Caco-2 (cell line): ENCODE measurements at regions not wholly inside any gene's neighbourhood (a gene's known extent, or its start where the extent isn't known, plus 50 kb on each side); places are given as distances from the start of the nearest gene placed in this dataset.

ENCODE experiments used
- BruUV-seq: library from RNA; stranded (reverse); fragments of 400-500 nt; replicated peaks from 2 replicates; lab custom pipeline; 2021; lab: Mats Ljungman, UMichigan
- CTCF ChIA-PET: fragments of 300-600 bp; sonication (Branson Sonifier 250); formaldehyde crosslinking; loops from one replicate; lab custom pipeline; 2022; ENCODE audit warnings: antibody characterized with exemption; lab: Charles Lee
- POLR2A ChIA-PET: fragments of 300-600 bp; sonication (Branson Sonifier 250); formaldehyde crosslinking; loops from one replicate; lab custom pipeline; 2022; ENCODE audit warnings: antibody characterized with exemption; lab: Charles Lee
- DNase-seq, 2 experiments: peaks; one replicate each; pipeline versions ENCODE4 v3.0.0 to v3.0.0-alpha.2; 2020 to 2022
- H3K27me3 ChIP-seq: replicated peaks from 2 replicates; pipeline ENCODE4 v1.6.0; 2011; ENCODE audit warnings: low read length; ENCODE audit not compliant: control insufficient read depth, insufficient read depth
- H3K36me3 ChIP-seq: 2 replicates; pipeline ENCODE4 v1.5.1; 2011; ENCODE audit warnings: low read length; ENCODE audit not compliant: control insufficient read depth, insufficient read depth
- H3K4me1 ChIP-seq: fragments of 250-450 bp; sonication (Bioruptor Pico); 2 replicates; pipeline ENCODE4 v1.5.1; 2020; ENCODE audit warnings: mild to moderate bottlenecking
- H3K4me3 ChIP-seq: 2 replicates; pipeline ENCODE4 v1.5.1; 2011; ENCODE audit warnings: low read depth, mild to moderate bottlenecking, control low read depth, low read length
- H3K9me3 ChIP-seq: fragments of 250-450 bp; sonication (Bioruptor Pico); 2 replicates; pipeline ENCODE4 v1.5.1; 2020; ENCODE audit warnings: mild to moderate bottlenecking, moderate library complexity
- H3K27ac Mint-ChIP-seq: one replicate; pipeline ENCODE4 v1.8.0; 2022; ENCODE audit warnings: mixed read lengths; ENCODE audit not compliant: unreplicated experiment
- H3K27me3 Mint-ChIP-seq: one replicate; pipeline ENCODE4 v1.8.0; 2022; ENCODE audit warnings: mixed read lengths; ENCODE audit not compliant: insufficient read depth, unreplicated experiment
- H3K36me3 Mint-ChIP-seq: one replicate; pipeline ENCODE4 v1.8.0; 2022; ENCODE audit warnings: mild to moderate bottlenecking, mixed read lengths; ENCODE audit not compliant: insufficient read depth, unreplicated experiment
- H3K4me1 Mint-ChIP-seq: one replicate; pipeline ENCODE4 v1.8.0; 2022; ENCODE audit warnings: low read depth, mixed read lengths; ENCODE audit not compliant: unreplicated experiment
- H3K4me3 Mint-ChIP-seq: one replicate; pipeline ENCODE4 v1.8.0; 2022; ENCODE audit warnings: mild to moderate bottlenecking, moderate library complexity, mixed read lengths; ENCODE audit not compliant: unreplicated experiment
- H3K9me3 Mint-ChIP-seq: one replicate; pipeline ENCODE4 v1.8.0; 2022; ENCODE audit warnings: mixed read lengths; ENCODE audit not compliant: unreplicated experiment
- CTCF ChIP-seq, 2 experiments: fragments of 200-600 bp in 1 of 2; IDR thresholded peaks; 1 replicate in 1 of 2; 2 replicates in 1 of 2; pipeline versions ENCODE4 v1.5.1 to v1.8.0; 2011 to 2022; ENCODE audit warnings: antibody characterized with exemption in 1 of 2, control low read depth in 1 of 2, inconsistent platforms in 1 of 2, low read depth in 1 of 2, low read length in 1 of 2, mild to moderate bottlenecking in 1 of 2, moderate library complexity in 1 of 2; ENCODE audit not compliant: insufficient read depth in 1 of 2, severe bottlenecking in 1 of 2, unreplicated experiment in 1 of 2
- intact Hi-C: fragments of 100-400 bp; cut with micrococcal nuclease; formaldehyde crosslinking; loops from one replicate; pipeline ENCODE4 v1.10.0; 2022; ENCODE audit not compliant: unreplicated experiment

DNA sequence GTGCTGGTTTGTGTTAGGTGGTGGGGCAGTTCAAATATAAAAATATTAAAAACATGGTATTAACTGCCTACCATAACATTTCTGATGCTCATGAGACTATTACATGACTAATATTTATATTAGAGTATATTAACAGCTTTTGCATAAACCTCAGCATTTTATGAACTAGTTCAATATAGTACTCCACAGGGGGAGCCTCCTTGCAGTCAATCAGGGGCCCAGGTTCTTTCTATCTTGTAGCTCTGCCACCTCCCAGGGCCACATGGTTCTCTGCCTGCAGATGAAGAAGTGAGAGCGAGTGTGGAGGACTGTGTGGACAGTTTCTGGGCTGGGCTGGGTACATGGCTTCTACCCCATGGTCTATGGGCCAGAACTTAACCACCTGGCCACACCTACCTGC is 159.5 kb downstream of the RPS24 start:
- Mint-ChIP-seq H3K9me3 (no peaks in the 10 kb centered on the region), H3K27me3 (no peaks in the 10 kb centered on the region), H3K36me3 (no peaks in the 10 kb centered on the region), H3K4me1 (no peaks in the 10 kb centered on the region), H3K4me3 (no peak overlapping the region), H3K27ac (no peak overlapping the region)
- Histone ChIP-seq H3K4me1 (no peaks in the 10 kb centered on the region), H3K4me3 (no peak overlapping the region), H3K9me3 (peaks cover 4% of the 10 kb centered on the region; the same call in 1 of the 2 replicates), H3K27me3 (no peaks in the 10 kb centered on the region), H3K36me3 (no peaks in the 10 kb centered on the region)
- DNase-seq, result no peak
- no peak for TF ChIP-seq CTCF (IDR thresholded peaks at IDR 0.05; ENCODE audit: insufficient read depth in 1 of 2, low read depth in 1 of 2, low read length in 1 of 2, severe bottlenecking in 1 of 2, unreplicated experiment in 1 of 2)
- intact Hi-C loops, result no loop called here
- ChIA-PET POLR2A (no interaction called here), CTCF (no interaction called here)
- BruUV-seq, result no TSS peak

DNA sequence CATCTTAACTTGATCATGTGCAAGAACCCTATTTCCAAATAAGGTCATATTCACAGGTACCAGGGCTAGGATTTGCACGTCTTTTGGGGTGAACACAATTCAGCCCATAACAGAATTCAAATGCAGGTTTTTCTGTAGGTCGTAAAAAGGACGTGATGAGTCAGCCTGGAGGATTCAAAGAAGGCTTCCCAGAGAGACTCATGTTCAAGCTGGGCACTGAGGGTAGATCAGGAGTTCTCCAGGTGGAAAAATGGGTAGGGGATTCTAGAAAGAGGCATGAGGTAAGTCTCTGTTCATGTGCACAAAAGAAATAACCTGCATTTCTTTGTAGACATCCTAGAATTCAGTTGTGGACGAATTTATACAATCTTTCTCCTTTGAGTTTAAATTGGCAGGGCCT is 160.4 kb downstream of the RPS24 start:
- H3K4me3 ChIP-seq, result no peak overlapping the region
- Mint-ChIP-seq H3K9me3 (no peaks in the 10 kb centered on the region), H3K4me3 (no peak overlapping the region), H3K4me1 (no peaks in the 10 kb centered on the region), H3K36me3 (no peaks in the 10 kb centered on the region), H3K27me3 (no peaks in the 10 kb centered on the region), H3K27ac (no peak overlapping the region)
- no peak for DNase-seq
- no TSS peak for BruUV-seq
- intact Hi-C loops, result no loop called here
- no peak for TF ChIP-seq CTCF (IDR thresholded peaks at IDR 0.05; ENCODE audit: insufficient read depth in 1 of 2, low read depth in 1 of 2, low read length in 1 of 2, severe bottlenecking in 1 of 2, unreplicated experiment in 1 of 2)
- CTCF ChIA-PET, result no interaction called here
- POLR2A ChIA-PET, result no interaction called here
- no peaks in the 10 kb centered on the region for H3K27me3 ChIP-seq
- H3K36me3 ChIP-seq, result no peaks in the 10 kb centered on the region
- H3K4me1 ChIP-seq, result no peaks in the 10 kb centered on the region
- peaks cover 4% of the 10 kb centered on the region; the same call in 1 of the 2 replicates for H3K9me3 ChIP-seq

- Histone ChIP-seq H3K27me3 (no peaks in the 10 kb centered on the region), H3K4me3 (no peak overlapping the region), H3K4me1 (no peaks in the 10 kb centered on the region), H3K36me3 (no peaks in the 10 kb centered on the region), H3K9me3 (peaks cover 4% of the 10 kb centered on the region; the same call in 1 of the 2 replicates)
- CTCF ChIA-PET, result no interaction called here
- no peak overlapping the region for H3K27ac Mint-ChIP-seq
- DNase-seq, result no peak
- POLR2A ChIA-PET, result no interaction called here
- H3K27me3 Mint-ChIP-seq, result no peaks in the 10 kb centered on the region
- intact Hi-C loops, result no loop called here
- H3K9me3 Mint-ChIP-seq, result no peaks in the 10 kb centered on the region
- H3K4me1 Mint-ChIP-seq, result no peaks in the 10 kb centered on the region
- no peaks in the 10 kb centered on the region for H3K36me3 Mint-ChIP-seq
- no peak for TF ChIP-seq CTCF (IDR thresholded peaks at IDR 0.05; ENCODE audit: insufficient read depth in 1 of 2, low read depth in 1 of 2, low read length in 1 of 2, severe bottlenecking in 1 of 2, unreplicated experiment in 1 of 2)
- BruUV-seq, result no TSS peak
- H3K4me3 Mint-ChIP-seq, result no peak overlapping the region
Measured at GRCh38 chr10:78194539-78195402, 161.1 kb downstream of the RPS24 start.
